Suppressor macrophage treated with lipopolysaccharide for 1 hour (primary cell): ENCODE measurements at regions not wholly inside any gene's neighbourhood (a gene's known extent, or its start where the extent isn't known, plus 50 kb on each side); places are given as distances from the start of the nearest gene placed in this dataset.
A peak's percentile ranks its signal among the peaks of the same experiment; 100 is the strongest.

Source experiments
- DNase-seq, 3 donors: peaks; one replicate each; pipeline ENCODE4 v3.0.0-alpha.2; 2020 to 2022

DNA sequence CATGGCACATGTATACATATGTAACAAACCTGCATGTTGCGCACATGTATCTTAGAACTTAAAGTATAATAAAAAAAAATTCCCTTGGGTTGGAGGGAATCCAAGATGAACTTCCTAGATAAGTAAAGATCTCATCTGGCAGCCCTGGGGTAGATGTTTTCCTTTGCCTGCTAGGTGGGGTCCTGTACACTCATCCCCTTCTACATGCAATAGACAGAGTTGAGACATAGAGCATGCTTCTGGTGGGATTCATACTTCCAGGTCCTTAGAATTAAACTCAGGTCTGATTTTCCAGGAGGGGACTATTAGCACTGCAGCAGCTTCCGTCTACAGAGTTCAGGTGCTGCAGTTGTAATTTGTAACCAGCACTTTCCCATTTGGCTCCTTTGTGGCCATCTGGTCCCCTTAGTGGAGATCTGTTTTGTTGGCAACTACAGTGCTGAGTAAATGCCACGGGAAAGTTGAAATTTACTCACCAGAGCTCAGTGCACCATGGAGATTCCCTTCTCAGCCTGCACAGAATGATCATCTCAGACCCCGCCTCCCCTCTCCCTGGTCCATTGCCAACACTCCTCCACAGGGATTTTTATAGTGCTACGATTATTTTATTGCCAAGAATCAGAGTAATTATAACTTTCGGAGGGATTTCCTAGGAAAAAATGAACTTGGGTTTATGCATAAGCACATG, 220.1 kb upstream of the E2F8 start:
- peak in 1 of 3 donors; percentile 4 for DNase-seq

DNA sequence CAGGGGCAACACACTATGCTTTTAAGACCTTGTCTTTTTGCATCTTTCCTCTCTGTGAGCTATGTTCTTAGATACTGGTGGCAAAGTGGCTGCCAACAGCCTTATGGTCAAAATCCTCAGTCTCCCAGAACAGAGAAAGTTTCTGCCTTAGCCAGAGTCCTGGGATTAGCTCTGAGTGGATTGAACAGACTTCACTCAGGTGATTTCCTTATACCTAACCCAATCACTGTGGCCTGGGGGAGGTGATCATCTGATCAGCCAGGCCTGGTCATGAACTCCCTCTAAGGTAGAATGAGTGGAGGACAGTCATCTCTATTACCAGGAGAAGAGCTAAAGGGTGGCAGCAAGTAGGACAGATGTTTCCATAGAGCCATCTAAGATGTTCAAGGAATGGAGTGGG, 218.5 kb upstream of the E2F8 start:
- DNase-seq = no peak

DNA sequence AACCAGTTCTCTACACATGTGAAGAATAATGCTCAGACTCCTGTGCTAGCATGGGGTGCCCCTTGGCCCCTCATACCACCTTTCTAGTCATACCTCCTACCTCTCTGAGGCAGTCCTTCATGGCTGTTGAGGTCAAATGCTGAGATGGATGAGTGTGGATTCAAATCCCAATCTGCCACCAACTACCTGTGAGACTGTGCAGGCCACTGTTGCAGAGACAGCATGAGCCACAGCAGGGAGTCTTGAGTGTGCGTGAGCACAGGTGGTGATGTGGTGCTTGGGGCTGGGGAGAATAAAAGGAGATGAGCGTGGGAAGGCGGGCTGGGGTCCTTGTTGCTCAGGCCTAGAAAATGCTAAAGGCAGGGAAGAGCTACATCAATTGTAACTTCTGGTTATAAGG, 218.0 kb upstream of the E2F8 start:
- DNase-seq = no peak

DNA sequence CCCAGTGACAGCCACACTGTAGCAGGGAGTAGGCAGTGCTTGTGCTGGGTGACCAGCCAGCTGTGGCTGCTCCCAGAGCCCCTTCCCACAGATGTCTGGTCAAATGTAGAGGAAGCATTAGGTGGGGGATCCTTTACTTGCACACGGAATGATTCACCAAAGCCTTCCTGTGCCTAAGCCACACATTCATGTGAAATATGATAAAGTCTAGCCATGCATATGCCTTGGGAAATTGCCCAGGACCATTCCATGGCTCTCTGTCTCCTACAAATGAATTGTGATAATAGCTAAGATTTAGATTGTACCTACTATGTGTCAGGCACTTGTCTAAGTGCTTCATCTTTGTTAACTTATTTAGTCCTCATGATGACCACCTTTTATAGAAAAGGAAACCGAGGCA, 217.5 kb upstream of the E2F8 start:
- no peak for DNase-seq

DNA sequence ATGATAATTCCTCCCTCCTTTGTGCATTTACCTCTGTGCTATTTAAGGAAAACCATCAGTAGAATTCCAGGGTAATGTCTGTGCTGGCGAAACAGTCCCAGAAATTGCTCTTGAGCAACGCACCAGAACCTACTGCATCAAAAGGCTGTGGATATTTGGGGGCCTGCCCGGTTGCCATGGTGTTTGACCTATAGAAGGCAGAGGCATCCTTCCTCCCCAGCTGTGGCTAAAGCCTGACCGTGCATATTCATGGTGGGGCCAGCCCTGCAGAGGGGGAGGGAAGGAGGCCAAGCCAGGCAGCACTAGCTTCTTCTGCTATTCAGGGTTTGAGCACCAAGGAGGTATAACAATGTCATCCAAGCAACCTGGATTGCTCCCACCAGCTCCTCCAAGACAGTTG, 215.0 kb upstream of the E2F8 start:
- no peak for DNase-seq

DNA sequence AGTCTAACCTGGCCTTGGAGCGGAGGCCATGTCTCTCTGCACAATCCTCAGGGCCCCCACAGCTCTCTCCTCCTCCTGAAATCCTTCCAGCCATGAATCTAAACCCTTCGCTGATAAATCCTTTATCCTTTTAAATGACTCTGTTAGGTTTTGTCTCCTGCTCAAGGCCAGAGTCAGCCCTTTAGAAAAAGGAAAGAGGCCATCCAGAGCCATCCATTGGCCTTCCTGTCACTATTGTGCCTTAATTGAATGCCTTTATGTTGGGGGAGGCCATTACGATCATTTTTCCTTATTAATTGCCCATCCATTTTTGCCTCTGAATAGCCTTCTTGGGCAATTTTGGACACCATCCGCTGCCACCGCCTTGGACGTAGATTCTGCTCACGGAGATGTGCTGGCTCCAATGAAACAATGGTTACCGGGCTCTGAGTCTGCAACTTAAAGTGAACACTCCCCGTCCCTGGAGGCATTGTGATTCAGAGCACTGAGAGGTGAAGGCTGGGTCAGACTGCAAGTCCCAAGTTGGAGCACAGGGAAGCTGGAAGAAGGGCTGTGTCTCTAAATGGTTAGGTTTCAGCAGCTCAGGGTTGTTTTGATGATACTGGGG, 213.0 kb upstream of the E2F8 start:
- no peak for DNase-seq

DNA sequence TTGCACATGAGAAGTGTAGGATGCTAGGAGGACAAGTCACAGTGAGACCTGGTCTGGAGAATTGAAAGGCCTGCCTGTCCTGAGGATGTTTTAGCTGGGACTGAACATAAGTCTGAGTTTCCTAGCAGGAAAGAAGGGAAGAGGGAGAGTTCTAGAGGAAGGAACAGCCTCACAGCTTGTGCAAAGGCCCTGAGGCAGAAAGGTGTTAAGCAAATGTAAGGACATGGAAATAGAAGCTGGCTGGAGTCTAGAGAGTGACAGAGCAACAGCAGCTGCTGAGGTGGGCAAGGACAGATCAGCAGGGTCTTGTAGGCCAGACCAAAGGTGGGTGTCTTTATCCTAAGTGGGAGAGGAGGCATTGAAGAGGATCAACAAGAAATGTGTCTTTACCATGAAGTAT, 210.9 kb upstream of the E2F8 start:
- DNase-seq = no peak

DNA sequence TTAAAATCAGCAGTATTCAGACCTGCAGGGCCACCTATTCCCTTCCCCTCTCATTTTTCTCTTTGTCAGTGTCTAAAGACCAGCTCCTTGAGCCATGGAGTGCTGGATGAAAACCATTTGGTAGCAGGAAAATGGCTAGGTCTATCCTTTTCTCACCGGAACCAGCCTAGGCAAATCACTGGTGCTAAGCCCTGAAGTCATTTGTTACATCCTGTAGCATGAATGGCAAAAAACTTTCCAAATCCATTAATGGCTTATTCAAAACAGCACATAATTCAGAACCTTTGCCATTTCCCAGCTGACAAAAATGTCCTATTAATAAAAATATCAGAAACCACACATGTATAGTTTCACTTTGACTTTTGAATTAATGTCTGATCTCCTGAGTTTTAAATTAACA, 209.5 kb upstream of the E2F8 start:
- DNase-seq = no peak

DNA sequence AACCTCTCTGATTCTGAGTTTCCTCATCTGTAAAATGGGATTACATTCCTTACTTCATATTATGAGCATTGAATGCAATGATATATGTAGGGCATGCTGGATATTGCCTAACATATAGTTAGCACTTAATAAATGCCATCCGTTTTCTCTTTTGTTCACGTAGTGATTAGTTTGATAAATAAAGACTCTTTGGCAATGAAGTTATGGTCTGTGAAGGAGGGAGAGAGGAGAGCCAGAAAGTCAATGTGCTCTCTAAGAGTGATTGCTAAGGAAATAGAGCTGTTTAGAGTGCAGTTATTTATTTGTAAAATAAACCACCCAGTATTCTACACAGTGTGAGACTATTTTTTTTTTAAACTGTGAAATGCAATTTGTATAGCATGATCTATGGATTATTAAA, 207.9 kb upstream of the E2F8 start:
- no peak for DNase-seq

DNA sequence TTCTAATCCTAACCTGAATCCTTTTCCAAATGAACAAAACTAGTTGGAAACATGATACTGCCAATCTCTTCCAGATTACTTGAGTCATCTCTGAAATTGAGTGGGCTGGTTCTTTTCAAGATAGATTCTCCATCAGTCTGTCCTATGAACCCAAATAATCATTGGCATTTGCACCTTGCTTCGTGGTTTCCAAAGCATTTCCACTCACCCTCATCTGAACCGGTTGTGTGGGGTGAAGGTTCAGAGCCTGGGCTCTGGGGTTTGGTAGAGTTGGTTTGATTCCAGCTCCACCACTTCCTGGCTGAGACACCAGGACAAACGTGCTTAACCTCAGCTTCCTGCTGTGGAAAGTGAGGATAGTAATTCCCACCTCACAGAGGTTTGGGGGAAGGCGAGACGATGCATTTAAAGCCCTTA, 206.4 kb upstream of the E2F8 start:
- DNase-seq = no peak

DNA sequence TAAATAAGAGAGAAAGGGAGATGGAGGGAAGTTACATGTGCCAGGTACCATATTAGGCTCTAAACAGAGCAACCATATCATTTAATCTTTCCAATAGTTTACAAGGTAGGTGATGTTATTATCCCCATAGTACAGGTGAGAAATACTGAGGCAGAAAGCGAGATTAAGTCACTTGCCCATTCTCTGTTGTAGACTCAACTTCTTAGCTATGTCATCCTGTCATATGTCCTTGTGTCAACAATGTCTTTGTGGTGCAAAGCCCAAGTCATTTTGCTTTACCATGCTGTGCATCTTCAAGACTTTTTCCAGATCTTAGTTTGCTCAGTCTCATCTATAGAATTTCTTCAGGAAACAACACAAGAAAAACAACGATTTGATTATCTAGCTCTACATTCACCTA, 205.0 kb upstream of the E2F8 start:
- DNase-seq = no peak

DNA sequence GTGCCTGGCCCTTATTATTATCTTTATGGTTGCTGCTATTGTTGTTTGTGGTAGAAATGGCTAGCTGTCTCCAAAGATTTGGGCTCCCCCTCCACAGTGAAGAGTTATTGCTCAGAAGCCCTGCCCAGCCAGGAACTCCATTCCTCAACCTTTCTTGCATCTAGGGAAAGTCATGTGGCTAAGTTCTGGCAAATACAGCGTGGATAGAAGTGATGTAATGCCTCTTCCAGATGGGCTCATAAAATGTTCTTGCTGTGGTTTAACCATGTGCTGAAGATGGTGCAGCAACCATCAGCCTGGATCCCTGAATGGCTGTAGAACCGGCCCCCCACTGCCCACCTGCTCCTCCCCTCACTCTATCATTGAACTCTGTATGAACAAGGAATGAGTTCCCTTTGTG, 203.5 kb upstream of the E2F8 start:
- no peak for DNase-seq

DNA sequence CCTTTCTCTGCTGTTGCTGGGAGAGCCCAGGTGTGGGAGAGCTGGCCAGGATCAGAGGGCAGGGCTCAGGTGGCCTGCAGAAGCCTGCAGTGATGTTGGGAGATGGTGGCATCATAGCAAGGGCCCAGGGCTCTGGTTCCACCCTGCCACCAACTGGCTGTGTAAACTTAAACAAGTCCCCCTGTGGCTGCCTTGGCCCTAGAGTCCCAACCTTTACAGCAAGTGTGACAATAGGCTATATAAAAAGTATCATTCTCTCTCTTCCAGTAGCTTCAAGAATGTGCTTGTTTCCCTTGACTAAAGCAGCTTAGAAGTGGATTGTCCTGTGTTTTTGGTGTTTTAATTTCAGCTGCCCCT, 201.8 kb upstream of the E2F8 start:
- no peak for DNase-seq

DNA sequence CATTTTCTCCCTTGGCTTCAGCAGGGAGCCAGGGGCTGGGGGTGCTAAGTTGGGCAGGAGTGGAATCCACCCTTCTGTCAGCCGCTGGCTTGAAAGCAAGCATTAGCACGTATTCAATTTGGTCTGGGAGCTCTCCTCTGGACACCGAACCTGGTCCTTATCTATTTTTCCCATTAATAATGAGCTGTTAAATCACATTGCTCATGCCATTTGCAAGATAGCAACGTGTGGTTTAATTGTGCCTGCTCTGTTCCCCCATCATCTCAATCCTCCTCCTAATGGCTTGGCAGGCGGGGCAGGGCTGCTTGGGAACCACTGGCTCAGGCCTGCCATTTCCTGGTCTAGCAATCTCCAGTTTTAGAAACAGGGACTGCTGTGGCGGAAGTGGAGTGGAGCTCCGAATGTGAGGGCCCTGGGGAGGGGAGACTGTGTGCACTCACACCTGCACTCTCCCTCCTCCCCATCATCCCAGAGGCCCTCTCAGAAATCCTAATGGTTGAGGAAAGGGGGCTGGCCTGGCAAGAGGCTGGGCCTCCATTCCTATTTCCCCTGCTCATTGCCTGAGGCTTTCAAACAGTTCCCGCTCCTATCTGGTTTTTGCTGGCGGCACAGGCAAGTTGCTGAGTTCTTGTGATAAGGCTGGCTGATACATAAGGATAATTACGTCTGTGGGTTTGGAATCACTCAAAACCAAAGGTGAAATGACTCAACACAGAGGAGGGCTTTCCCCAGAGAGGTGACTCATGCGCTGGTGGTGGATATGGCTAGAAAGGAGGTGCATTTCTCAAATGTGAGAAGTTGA, 201.2 kb upstream of the E2F8 start:
- peak; percentile 8 to 22 (median 13) for DNase-seq

DNA sequence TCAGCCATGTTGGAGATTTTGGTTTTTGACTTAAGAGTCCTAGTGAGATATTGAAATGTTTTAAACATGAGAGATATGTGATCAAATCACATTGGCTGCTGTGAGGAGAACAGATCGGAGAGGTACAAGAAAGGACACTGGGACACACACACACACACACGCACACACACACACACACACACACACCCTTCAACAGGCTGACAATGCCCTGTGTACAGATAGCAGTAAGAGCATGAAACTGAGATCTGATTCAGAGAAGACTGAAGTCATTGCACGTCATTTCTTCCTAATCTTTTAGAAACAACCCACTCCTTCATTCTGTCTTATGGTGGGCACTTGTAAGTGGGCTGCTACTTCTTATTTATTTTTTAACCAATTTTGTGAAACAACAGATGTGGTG, 200.5 kb upstream of the E2F8 start:
- no peak for DNase-seq

DNA sequence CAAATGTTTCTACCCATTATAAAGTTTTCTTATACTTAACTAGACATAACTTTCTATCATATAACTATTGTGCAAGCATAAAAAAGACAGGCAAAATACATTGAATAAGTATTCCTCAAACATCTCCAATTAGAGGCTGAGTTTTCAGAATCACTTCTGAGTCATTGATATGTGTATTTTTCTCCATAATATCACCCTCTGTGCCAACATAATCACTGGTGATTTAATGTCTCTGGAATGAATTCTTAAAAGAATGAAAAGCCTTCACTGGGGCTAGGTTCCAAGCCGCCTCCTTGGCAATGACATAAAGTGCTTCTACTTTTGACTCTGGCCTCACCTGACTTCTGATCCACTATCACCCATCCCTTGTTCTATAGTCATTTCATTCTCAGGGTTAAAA, 197.0 kb upstream of the E2F8 start:
- no peak for DNase-seq

DNA sequence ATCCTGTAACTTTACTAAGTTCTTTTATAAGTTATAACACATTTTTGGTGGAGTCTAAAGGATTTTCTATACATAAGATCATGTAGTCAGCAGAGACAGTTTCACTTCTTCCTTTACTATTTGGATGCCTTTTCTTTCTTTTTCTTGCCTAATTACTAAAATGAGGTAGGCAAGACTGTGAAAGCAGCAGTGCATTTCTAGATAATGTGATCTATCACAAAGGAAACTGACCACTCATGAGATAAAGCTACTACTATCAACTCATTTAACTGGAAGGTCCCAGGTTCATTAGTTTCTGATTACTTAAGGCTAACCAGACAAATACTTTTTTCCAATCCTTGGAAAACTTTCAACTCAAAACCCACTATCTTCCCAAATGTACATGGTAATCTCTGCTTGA, 196.2 kb upstream of the E2F8 start:
- DNase-seq = peak in 2 of 3 donors; percentile 7 to 21

DNA sequence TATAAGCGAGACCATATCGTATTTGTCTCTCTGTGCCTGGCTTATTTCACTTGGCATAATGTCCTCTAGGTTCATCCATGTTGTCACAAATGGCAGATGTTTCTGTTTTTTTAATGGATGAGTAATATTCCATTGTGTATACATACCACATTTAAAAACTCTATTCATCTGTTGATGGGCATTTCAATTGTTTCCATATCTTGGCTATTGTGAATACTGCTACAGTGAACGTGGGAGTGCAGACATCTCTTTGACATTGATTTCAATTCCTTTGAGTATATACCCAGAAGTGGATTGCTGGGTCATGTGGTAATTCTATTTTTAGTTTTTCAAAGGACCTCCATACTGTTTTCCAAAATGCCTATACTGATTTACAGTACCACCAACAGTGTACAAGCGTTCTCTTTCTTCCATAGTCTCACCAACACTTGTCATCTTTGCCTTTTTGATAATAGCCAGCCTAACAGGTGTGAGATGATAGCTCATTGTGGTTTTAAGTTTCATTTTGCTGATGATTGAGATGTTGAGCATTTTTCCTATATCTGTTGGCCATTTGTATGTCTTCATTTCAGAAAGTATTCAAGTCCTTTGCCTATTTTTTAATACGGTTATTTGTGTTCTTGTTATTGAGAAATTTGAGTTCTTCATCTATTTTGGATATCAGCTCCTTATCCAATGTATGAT, 194.7 kb upstream of the E2F8 start:
- no peak for DNase-seq

DNA sequence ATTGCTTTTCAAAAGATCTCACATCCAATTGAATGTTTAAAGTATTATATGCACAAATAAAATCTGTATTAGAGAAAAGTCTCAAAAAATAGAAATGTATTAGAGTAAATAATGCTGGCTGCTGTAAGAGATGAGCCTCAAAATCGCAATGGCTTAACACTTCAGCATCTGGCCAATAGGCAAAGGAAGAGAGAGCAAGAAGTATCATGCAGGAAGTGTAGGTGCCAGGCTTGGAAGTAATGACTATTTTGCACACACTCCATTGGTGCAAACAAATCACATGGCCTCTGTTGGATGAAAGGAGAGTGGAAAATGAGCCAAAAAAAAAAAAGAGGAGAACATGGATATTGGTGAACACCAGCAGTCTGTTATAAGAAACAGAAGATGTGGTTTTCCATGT, 193.0 kb upstream of the E2F8 start:
- DNase-seq = no peak

DNA sequence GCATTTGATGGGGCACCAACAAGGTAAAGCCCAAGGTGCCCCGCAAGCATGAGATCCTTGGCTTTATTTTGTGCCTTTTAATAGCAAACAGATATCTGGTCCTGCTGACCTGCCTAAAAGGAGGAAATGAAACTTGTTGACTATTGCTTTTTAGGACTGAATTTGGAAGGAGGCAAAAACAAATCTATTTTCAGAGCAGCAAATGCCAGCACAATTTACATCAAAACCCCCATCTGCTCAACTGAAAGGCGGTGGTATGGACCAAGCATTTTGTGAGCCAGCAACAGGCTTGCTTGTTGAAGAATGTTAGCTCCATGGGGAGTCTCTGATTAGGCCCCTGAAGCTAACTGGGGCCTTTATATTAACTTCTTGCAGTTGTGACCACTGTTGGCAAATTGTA, 192.6 kb upstream of the E2F8 start:
- DNase-seq = peak in 1 of 3 donors; percentile 11

DNA sequence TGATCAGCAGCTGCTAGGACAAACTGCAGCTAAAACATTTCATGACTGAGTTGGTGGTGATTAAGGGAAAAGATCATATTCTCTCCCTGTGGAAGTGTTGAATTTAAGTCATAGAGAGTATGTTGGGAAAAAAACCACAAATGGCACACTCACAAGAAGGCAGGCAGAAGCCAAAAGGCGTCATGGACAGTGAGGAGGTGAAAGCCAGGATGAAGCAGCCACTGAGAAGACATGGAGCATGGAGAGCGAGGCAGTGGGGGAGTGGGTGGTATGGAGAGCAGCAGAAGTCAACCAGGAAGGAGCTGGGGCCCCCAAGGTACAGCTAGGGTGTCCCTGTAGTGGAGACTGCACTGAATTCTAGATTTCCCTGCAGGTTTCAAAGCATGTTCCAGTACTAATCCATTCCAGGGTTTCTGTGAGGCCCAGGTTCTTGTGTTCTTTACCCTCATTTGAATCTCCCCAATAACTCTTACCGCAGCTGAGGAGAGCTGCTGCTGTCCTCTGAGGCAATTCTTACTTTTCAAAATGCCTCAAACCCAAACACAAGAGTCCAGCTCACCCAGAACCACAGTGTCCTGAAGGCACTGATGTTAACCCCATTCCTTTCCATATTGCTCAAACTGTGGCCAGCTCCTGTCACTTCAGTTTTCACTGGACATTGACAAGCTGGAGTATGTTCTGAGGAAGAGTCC, 191.8 kb upstream of the E2F8 start:
- DNase-seq = no peak

DNA sequence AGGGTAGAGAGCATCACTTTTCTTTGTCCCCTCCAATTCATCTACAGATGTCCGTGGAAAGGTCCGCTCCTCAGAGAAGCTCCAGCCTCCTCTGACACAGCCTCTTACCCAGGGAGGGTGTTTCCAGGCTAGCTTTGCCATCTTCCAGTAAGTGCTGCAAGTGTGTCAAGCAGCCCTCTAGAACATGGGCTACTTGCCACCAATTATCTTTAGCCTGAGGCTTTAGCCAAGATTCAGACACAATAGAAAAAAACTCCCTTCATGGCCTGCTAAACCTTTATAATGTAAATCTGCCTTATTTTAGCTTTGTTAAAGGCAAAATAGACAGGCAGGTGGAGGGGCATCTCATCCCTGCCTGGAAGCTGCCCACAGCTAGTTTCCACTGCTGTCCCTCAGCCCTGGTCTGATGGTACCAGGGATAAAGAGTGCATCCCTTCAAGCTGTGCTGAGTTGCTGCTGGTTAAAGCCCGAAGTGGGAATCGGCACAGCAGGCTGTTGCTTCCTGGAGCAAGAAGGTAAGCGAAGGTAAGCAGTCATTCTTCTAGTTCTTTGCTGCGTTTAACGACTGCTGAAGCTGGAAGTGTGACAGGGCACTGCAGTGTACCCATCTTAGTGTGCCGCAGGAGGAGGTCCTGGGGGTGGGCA, 190.1 kb upstream of the E2F8 start:
- no peak for DNase-seq

DNA sequence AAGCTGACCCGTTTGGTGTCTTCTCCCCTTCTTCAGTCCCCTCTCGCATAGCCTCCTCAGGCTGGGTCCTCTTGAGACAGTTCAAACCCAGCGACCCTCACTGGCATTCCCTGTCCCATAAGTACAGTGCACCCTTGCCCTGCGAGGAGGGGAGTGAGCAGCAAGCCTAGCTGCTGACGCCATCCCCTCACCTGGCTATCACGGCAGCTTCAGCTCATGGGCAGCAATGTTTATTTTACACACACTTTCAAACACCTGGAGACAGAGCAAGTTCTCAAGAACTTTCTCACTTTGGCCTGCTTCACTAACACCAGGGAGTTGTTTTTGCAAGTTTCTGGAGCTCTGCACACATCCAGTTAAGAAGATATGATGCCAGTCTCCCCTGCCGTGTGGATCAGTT, 189.6 kb upstream of the E2F8 start:
- DNase-seq = no peak
